ENCODE measurements at regions not wholly inside any gene's neighbourhood (a gene's known extent, or its start where the extent isn't known, plus 50 kb on each side); places are given as distances from the start of the nearest gene placed in this dataset.

GRCh38 chr10:57769298-57769697, 498.4 kb downstream of the IPMK start:
- Histone ChIP-seq H4K20me1 (ENCODE audit: control insufficient read depth, insufficient read depth, low read length, poor library complexity, severe bottlenecking) (no peaks in the 10 kb centered on the region), H3K9me3 (ENCODE audit: control extremely low read depth in 1 of 3, control insufficient read depth in 2 of 3, insufficient read depth in 1 of 3, low read length in 2 of 3) (peaks cover 0 to 1% (median 0%) of the 10 kb centered on the region in 3 donors), H3K27me3 (replicated peaks in 1 of 4; ENCODE audit: control extremely low read depth in 1 of 4, control insufficient read depth in 3 of 4, insufficient read depth in 4 of 4, low read length in 3 of 4) (no peaks in the 10 kb centered on the region), H3K4me2 (replicated peaks; ENCODE audit: low read depth, low read length, poor library complexity, severe bottlenecking) (no peak overlapping the region), H3K79me2 (ENCODE audit: control insufficient read depth, insufficient read depth, low read length) (no peaks in the 10 kb centered on the region), H3K27ac (ENCODE audit: low read length in 2 of 2) (no peak overlapping the region), H3K4me3 (ENCODE audit: control extremely low read depth in 1 of 5, extremely low read depth in 1 of 5, insufficient read depth in 1 of 5, low read depth in 2 of 5, low read length in 4 of 5) (no peak overlapping the region), H3K4me1 (ENCODE audit: control insufficient read depth in 2 of 2, insufficient read depth in 2 of 2, low read length in 2 of 2) (no peaks in the 10 kb centered on the region), H2AFZ (ENCODE audit: insufficient read depth, low read depth, low read length, poor library complexity, severe bottlenecking) (no peak overlapping the region), H3K9ac (ENCODE audit: low read length) (no peak overlapping the region), H3K36me3 (replicated peaks in 1 of 2; ENCODE audit: control extremely low read depth in 1 of 2, control insufficient read depth in 1 of 2, extremely low read depth in 1 of 2, insufficient read depth in 2 of 2, low read length in 1 of 2) (no peaks in the 10 kb centered on the region)
- ATAC-seq (ENCODE audit: low read depth) (no peak), DNase-seq (no peak)
- no peaks in the 10 kb centered on the region for H3K4me1 Mint-ChIP-seq
- intact Hi-C loops (cut with micrococcal nuclease): no loop called here
- peaks cover 5% of the 10 kb centered on the region for H3K9me3 Mint-ChIP-seq (ENCODE audit: insufficient read depth)
- no peak overlapping the region for H3K4me3 Mint-ChIP-seq
- H3K27ac Mint-ChIP-seq: no peak overlapping the region
- CTCF ChIA-PET: no interaction called here
- WGBS (ENCODE audit: insufficient coverage): 80% methylated on average over 1 of the region's 1 CpG
- POLR2A ChIA-PET: no interaction called here
- H3K27me3 Mint-ChIP-seq: no peaks in the 10 kb centered on the region
- no peak for TF ChIP-seq EZH2 (IDR thresholded peaks at IDR 0.05; ENCODE audit: borderline replicate concordance, insufficient read depth, low read depth, low read length, poor library complexity, severe bottlenecking)
- no peak for TF ChIP-seq CTCF (IDR thresholded peaks at IDR 0.05)

GRCh38 chr10:57759777-57760176, 507.9 kb downstream of the IPMK start:
- no peaks in the 10 kb centered on the region for H3K4me1 Mint-ChIP-seq
- Histone ChIP-seq H3K27me3 (replicated peaks in 1 of 4; ENCODE audit: control extremely low read depth in 1 of 4, control insufficient read depth in 3 of 4, insufficient read depth in 4 of 4, low read length in 3 of 4) (no peaks in the 10 kb centered on the region), H4K20me1 (ENCODE audit: control insufficient read depth, insufficient read depth, low read length, poor library complexity, severe bottlenecking) (no peaks in the 10 kb centered on the region), H3K36me3 (replicated peaks in 1 of 2; ENCODE audit: control extremely low read depth in 1 of 2, control insufficient read depth in 1 of 2, extremely low read depth in 1 of 2, insufficient read depth in 2 of 2, low read length in 1 of 2) (no peaks in the 10 kb centered on the region), H3K9me3 (ENCODE audit: control extremely low read depth in 1 of 3, control insufficient read depth in 2 of 3, insufficient read depth in 1 of 3, low read length in 2 of 3) (no peaks in the 10 kb centered on the region), H3K4me3 (ENCODE audit: control extremely low read depth in 1 of 5, extremely low read depth in 1 of 5, insufficient read depth in 1 of 5, low read depth in 2 of 5, low read length in 4 of 5) (no peak overlapping the region), H3K4me1 (ENCODE audit: control insufficient read depth in 2 of 2, insufficient read depth in 2 of 2, low read length in 2 of 2) (no peaks in the 10 kb centered on the region), H2AFZ (ENCODE audit: insufficient read depth, low read depth, low read length, poor library complexity, severe bottlenecking) (no peak overlapping the region), H3K4me2 (replicated peaks; ENCODE audit: low read depth, low read length, poor library complexity, severe bottlenecking) (no peak overlapping the region), H3K27ac (ENCODE audit: low read length in 2 of 2) (no peak overlapping the region), H3K79me2 (ENCODE audit: control insufficient read depth, insufficient read depth, low read length) (no peaks in the 10 kb centered on the region), H3K9ac (ENCODE audit: low read length) (no peak overlapping the region)
- no peak for ATAC-seq (ENCODE audit: low read depth)
- no peak overlapping the region for H3K27ac Mint-ChIP-seq
- 68% methylated on average over 2 of the region's 6 CpGs for WGBS (ENCODE audit: insufficient coverage)
- ChIA-PET POLR2A (no interaction called here), CTCF (no interaction called here)
- H3K9me3 Mint-ChIP-seq (ENCODE audit: insufficient read depth): peaks cover 4% of the 10 kb centered on the region
- no peak for DNase-seq
- intact Hi-C loops (cut with micrococcal nuclease): no loop called here
- H3K4me3 Mint-ChIP-seq: no peak overlapping the region
- TF ChIP-seq CTCF (IDR thresholded peaks at IDR 0.05) (no peak), EZH2 (IDR thresholded peaks at IDR 0.05; ENCODE audit: borderline replicate concordance, insufficient read depth, low read depth, low read length, poor library complexity, severe bottlenecking) (no peak)
- H3K27me3 Mint-ChIP-seq: no peaks in the 10 kb centered on the region
